GM19452 (cell line): ENCODE measurements at regions not wholly inside any gene's neighbourhood (a gene's known extent, or its start where the extent isn't known, plus 50 kb on each side); places are given as distances from the start of the nearest gene placed in this dataset.

Experiments used
- ATAC-seq: cut with Tn5 transposase; IDR thresholded peaks from one replicate; pipeline ENCODE4 v1.9.1; 2021; ENCODE audit not compliant: unreplicated experiment

DNA sequence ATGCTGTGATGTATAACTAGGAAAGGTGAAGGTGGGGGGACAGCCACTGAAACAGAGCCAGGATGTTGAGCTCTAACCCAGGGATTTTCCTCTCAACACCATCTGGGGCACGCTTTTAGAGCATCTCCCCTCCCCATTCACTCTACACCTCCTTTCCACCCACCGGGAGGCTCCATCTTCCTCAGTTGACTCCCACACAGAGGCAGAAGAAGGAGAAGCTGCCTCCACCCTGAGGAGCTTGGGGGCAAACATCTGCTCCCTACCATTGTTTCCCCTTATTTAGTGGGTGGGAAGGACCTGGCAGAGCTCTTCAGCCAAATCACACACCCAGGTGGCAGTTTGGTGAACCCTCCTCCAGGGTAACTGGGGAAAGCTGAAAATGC is 50.0 kb upstream of the ADA2 start:
- no peak for ATAC-seq
